Stomach (tissue), 8 donors: ENCODE measurements at regions not wholly inside any gene's neighbourhood (a gene's known extent, or its start where the extent isn't known, plus 50 kb on each side); places are given as distances from the start of the nearest gene placed in this dataset.

Experiments used
- DNase-seq, 2 donors: peaks; one replicate each; pipeline versions ENCODE4 v3.0.0 to v3.0.0-alpha.2; 2013 to 2019
- H3K27ac ChIP-seq, 5 donors: fragments of 200-600 bp in 4 of 5; sonication (generic) in 4 of 5; one replicate each; pipeline ENCODE4 v1.5.1; 2013 to 2019; ENCODE audit warnings: mild to moderate bottlenecking in 1 of 5, moderate library complexity in 1 of 5
- H3K27me3 ChIP-seq, 3 donors: fragments of 200-600 bp; sonication (generic); one replicate each; pipeline ENCODE4 v1.5.1; 2017 to 2019; ENCODE audit warnings: mixed run types in 1 of 3
- H3K36me3 ChIP-seq, 4 donors: fragments of 200-600 bp; sonication (generic); 1 replicate in 3 of 4; 2 replicates in 1 of 4; pipeline ENCODE4 v1.5.1; 2016 to 2019
- H3K4me1 ChIP-seq, 4 donors: fragments of 200-600 bp; sonication (generic); one replicate each; pipeline ENCODE4 v1.5.1; 2016 to 2019
- H3K4me3 ChIP-seq, 4 donors: fragments of 200-600 bp; sonication (generic) in 3 of 4; one replicate each; pipeline ENCODE4 v1.5.1; 2016 to 2019; ENCODE audit warnings: mild to moderate bottlenecking in 1 of 4
- H3K9me3 ChIP-seq, 4 donors: fragments of 200-600 bp; sonication (generic); one replicate each; pipeline ENCODE4 v1.5.1; 2016 to 2019
- EP300 ChIP-seq: sonication (generic); formaldehyde crosslinking; IDR thresholded peaks from one replicate; pipeline ENCODE4 v1.6.1; 2017; ENCODE audit warnings: antibody characterized with exemption
- POLR2A ChIP-seq, 4 donors: fragments of 450-650 bp; IDR thresholded peaks; one replicate each; pipeline ENCODE4 v1.6.1; 2016; ENCODE audit warnings: antibody characterized with exemption in 4 of 4, control low read depth in 2 of 4, mild to moderate bottlenecking in 1 of 4, moderate library complexity in 1 of 4
- POLR2AphosphoS5 ChIP-seq, 3 donors: sonication (generic); formaldehyde crosslinking; IDR thresholded peaks; one replicate each; pipeline ENCODE4 v1.6.1; 2016; ENCODE audit warnings: antibody characterized with exemption in 3 of 3
- WGBS, 5 donors: extraction: QIAGEN DNeasy Blood & Tissue Kit in 3 of 5; methylation state at CpG; one replicate each; pipeline versions ENCODE4 v1.1.5 to v1.1.7; 2013 to 2018; 5-methylcytosine and 5-hydroxymethylcytosine counted together
- intact Hi-C: fragments of 100-400 bp; cut with DNase I; formaldehyde crosslinking; loops from one replicate; pipeline ENCODE4 v1.15.1; 2023; ENCODE audit warnings: low total_unique reads
- TF ChIP-seq, protein P1 (sequence below), 7 experiments: fragments of 450-650 bp in 4 of 7; fragments of 200-600 bp in 3 of 7; sonication (generic) in 3 of 7; IDR thresholded peaks; one replicate each; pipeline ENCODE4 v1.5.1; 2016 to 2019; ENCODE audit warnings: antibody characterized with exemption in 7 of 7, control low read depth in 2 of 7, mild to moderate bottlenecking in 1 of 7
- donor health status: healthy with polysubstance abuse.
- donor health status: Bipolar disorder and iron deficiency.
- donor health status: healthy.

GRCh38 chr11:109077291-109077920 is 344.6 kb upstream of the C11orf87 start:
- intact Hi-C loops: no loop called here
- WGBS, 5 donors: 75 to 83% (median 80%) methylated on average over 3 of the region's 3 CpGs
- Histone ChIP-seq H3K4me3 (no peak overlapping the region), H3K36me3 (no peaks in the 10 kb centered on the region), H3K4me1 (peaks cover 0 to 4% (median 0%) of the 10 kb centered on the region in 4 donors), H3K27me3 (no peaks in the 10 kb centered on the region), H3K9me3 (no peaks in the 10 kb centered on the region), H3K27ac (no peak overlapping the region)
- TF ChIP-seq EP300: no peak
- DNase-seq: no peak

DNA sequence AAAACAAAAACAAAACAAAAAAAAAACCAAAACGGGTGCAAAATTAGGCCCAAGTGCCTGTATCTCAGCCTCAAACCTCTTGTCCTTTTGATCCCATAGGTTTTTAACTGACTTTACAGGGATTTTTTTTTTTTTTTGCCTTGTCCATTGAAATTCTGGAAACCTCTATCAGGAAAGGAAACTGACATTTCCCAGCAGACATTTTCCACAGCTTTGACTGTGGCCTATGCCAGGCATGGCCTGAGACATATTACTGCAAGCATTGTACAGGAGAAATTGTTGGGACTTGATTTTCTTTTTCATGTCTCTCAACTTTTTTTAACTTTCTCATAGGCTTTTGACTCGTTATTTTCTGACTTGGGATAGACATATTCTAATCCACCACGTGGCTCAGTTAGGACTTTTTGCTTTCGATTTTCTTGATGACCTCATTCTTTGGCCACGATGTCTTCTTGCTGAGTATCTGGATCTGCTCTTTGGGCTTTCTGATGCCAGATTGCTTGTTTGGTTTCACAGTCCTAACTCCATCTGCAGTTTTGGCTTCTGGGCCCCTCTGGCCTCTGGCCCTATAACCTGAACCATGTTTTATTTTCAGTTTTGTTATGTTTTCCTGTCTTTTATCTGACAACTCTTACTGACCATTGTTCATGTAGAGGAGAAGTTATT is 336.1 kb upstream of the C11orf87 start:
- H3K4me3 ChIP-seq: no peak overlapping the region
- intact Hi-C loops: no loop called here
- TF ChIP-seq POLR2AphosphoS5 (IDR thresholded peaks at IDR 0.05) (peak in 1 of 3 donors; percentile 24), POLR2A (IDR thresholded peaks at IDR 0.05) (no peak), EP300 (no peak)
- TF ChIP-seq, protein P1, sequence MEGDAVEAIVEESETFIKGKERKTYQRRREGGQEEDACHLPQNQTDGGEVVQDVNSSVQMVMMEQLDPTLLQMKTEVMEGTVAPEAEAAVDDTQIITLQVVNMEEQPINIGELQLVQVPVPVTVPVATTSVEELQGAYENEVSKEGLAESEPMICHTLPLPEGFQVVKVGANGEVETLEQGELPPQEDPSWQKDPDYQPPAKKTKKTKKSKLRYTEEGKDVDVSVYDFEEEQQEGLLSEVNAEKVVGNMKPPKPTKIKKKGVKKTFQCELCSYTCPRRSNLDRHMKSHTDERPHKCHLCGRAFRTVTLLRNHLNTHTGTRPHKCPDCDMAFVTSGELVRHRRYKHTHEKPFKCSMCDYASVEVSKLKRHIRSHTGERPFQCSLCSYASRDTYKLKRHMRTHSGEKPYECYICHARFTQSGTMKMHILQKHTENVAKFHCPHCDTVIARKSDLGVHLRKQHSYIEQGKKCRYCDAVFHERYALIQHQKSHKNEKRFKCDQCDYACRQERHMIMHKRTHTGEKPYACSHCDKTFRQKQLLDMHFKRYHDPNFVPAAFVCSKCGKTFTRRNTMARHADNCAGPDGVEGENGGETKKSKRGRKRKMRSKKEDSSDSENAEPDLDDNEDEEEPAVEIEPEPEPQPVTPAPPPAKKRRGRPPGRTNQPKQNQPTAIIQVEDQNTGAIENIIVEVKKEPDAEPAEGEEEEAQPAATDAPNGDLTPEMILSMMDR (IDR thresholded peaks at IDR 0.05): no peak
- no peak for DNase-seq
- no peaks in the 10 kb centered on the region for H3K36me3 ChIP-seq
- no peaks in the 10 kb centered on the region for H3K4me1 ChIP-seq
- peak overlapping the region in 1 of 5 donors; percentile 38 for H3K27ac ChIP-seq
- 62 to 81% (median 70%) methylated on average over 5 of the region's 5 CpGs for WGBS, 5 donors
- no peaks in the 10 kb centered on the region for H3K27me3 ChIP-seq
- H3K9me3 ChIP-seq: peaks cover 0 to 11% (median 5%) of the 10 kb centered on the region in 4 donors

- no peak overlapping the region for H3K4me3 ChIP-seq
- no peak for DNase-seq
- intact Hi-C loops: no loop called here
- TF ChIP-seq POLR2A (IDR thresholded peaks at IDR 0.05): no peak
- TF ChIP-seq, protein P1 (IDR thresholded peaks at IDR 0.05): no peak
- no peak for TF ChIP-seq EP300
- TF ChIP-seq POLR2AphosphoS5 (IDR thresholded peaks at IDR 0.05): no peak
- peaks cover 0 to 11% (median 5%) of the 10 kb centered on the region in 4 donors for H3K9me3 ChIP-seq
- no peaks in the 10 kb centered on the region for H3K36me3 ChIP-seq
- H3K27me3 ChIP-seq: no peaks in the 10 kb centered on the region
- no peak overlapping the region for H3K27ac ChIP-seq
- 65 to 81% (median 79%) methylated on average over 1 of the region's 1 CpG for WGBS, 5 donors
- no peaks in the 10 kb centered on the region for H3K4me1 ChIP-seq
Measured at GRCh38 chr11:109086931-109087330, 335.1 kb upstream of the C11orf87 start.

- no peak for DNase-seq
- H3K27me3 ChIP-seq: no peaks in the 10 kb centered on the region
- peaks cover 0 to 10% (median 5%) of the 10 kb centered on the region in 4 donors for H3K9me3 ChIP-seq
- no peaks in the 10 kb centered on the region for H3K36me3 ChIP-seq
- intact Hi-C loops: no loop called here
- TF ChIP-seq EP300 (no peak), POLR2AphosphoS5 (IDR thresholded peaks at IDR 0.05) (no peak), POLR2A (IDR thresholded peaks at IDR 0.05) (no peak)
- TF ChIP-seq, protein P1 (IDR thresholded peaks at IDR 0.05): no peak
- no peak overlapping the region for H3K27ac ChIP-seq
- WGBS, 5 donors: 64 to 85% (median 75%) methylated on average over 2 of the region's 2 CpGs
- H3K4me1 ChIP-seq: no peaks in the 10 kb centered on the region
- no peak overlapping the region for H3K4me3 ChIP-seq
Measured at GRCh38 chr11:109088086-109088485, 333.9 kb upstream of the C11orf87 start.

- no peaks in the 10 kb centered on the region for H3K4me1 ChIP-seq
- 65 to 73% (median 68%) methylated on average over 2 of the region's 2 CpGs for WGBS, 5 donors
- TF ChIP-seq EP300 (no peak), POLR2A (IDR thresholded peaks at IDR 0.05) (no peak), POLR2AphosphoS5 (IDR thresholded peaks at IDR 0.05) (no peak)
- TF ChIP-seq, protein P1 (IDR thresholded peaks at IDR 0.05): no peak
- no peak overlapping the region for H3K4me3 ChIP-seq
- no peaks in the 10 kb centered on the region for H3K27me3 ChIP-seq
- no peak for DNase-seq
- H3K27ac ChIP-seq: no peak overlapping the region
- intact Hi-C loops: no loop called here
- no peaks in the 10 kb centered on the region for H3K9me3 ChIP-seq
- H3K36me3 ChIP-seq: no peaks in the 10 kb centered on the region
Measured at GRCh38 chr11:109089144-109089543, 332.8 kb upstream of the C11orf87 start.
